ENCODE measurements at regions not wholly inside any gene's neighbourhood (a gene's known extent, or its start where the extent isn't known, plus 50 kb on each side); places are given as distances from the start of the nearest gene placed in this dataset.

- H4K20me1 ChIP-seq (ENCODE audit: insufficient read depth, low read length) = no peaks in the 10 kb centered on the region
- H3K23ac ChIP-seq (ENCODE audit: low read depth, low read length) = no peak overlapping the region
- ChIA-PET CTCF (no interaction called here), POLR2A (ENCODE audit: unreplicated experiment) (no interaction called here)
- H2AFZ ChIP-seq (replicated peaks; ENCODE audit: low read length, poor library complexity) = no peak overlapping the region
- no peak overlapping the region for H2BK15ac ChIP-seq (ENCODE audit: low read depth, low read length)
- no peak overlapping the region for H4K91ac ChIP-seq (ENCODE audit: insufficient read depth, low read depth, low read length)
- H4K5ac ChIP-seq (ENCODE audit: low read depth, low read length) = no peak overlapping the region
- WGBS, 2 experiments (ENCODE audit: extremely low coverage in 2 of 2, insufficient read length in 1 of 2) = 86% methylated on average over 1 of the region's 2 CpGs; no CpG with 5 or more reads in 1 of the 2 experiments
- H3K9ac ChIP-seq (ENCODE audit: low read depth, low read length) = no peak overlapping the region
- intact Hi-C loops (cut with micrococcal nuclease) (no loop called here), dilution Hi-C loops (cut with HindIII; ENCODE audit: low sequenced_read_pairs, unreplicated experiment) (no loop called here), in situ Hi-C loops (cut with MboI; ENCODE audit: low sequenced_read_pairs) (no loop called here)
- H3K9me1 ChIP-seq (ENCODE audit: insufficient read depth, low read length) = no peaks in the 10 kb centered on the region; the same call in 1 of the 2 replicates
- no peaks in the 10 kb centered on the region; the same call in 1 of the 2 replicates for H3K4me1 ChIP-seq (ENCODE audit: control insufficient read depth, insufficient read depth, low read length)
- H2BK120ac ChIP-seq (ENCODE audit: low read depth, low read length) = no peak overlapping the region
- DNase-seq = no peak
- H2BK20ac ChIP-seq (ENCODE audit: low read depth, low read length) = no peak overlapping the region
- H2AK5ac ChIP-seq (ENCODE audit: low read depth, low read length) = no peak overlapping the region
- H3K27ac ChIP-seq (ENCODE audit: insufficient read depth, low read length) = no peak overlapping the region
- H3K56ac ChIP-seq (ENCODE audit: extremely low read depth, insufficient read depth, low read length) = no peak overlapping the region
- no peak overlapping the region for H3K18ac ChIP-seq (ENCODE audit: low read depth, low read length)
- no peaks in the 10 kb centered on the region for H3K9me3 ChIP-seq (ENCODE audit: control insufficient read depth, insufficient read depth, low read length)
- H3K4me2 ChIP-seq (ENCODE audit: low read depth, low read length) = no peak overlapping the region
- ATAC-seq (ENCODE audit: low read depth) = no peak
- no peak overlapping the region for H3K4ac ChIP-seq (ENCODE audit: low read depth, low read length)
- H3K14ac ChIP-seq (replicated peaks; ENCODE audit: low read depth, low read length) = no peak overlapping the region
- no TSS peak for BruUV-seq (replicated peaks)
- TF ChIP-seq CEBPB (IDR thresholded peaks at IDR 0.05; ENCODE audit: low read depth, low read length) (no peak), FOS (IDR thresholded peaks at IDR 0.05; ENCODE audit: low read depth, low read length) (no peak), RFX5 (IDR thresholded peaks at IDR 0.05; ENCODE audit: low read depth, low read length) (no peak), MAFK (IDR thresholded peaks at IDR 0.05; ENCODE audit: low read depth, low read length) (no peak), SMC3 (IDR thresholded peaks at IDR 0.05; ENCODE audit: low read depth, low read length) (no peak), ELK1 (IDR thresholded peaks at IDR 0.05; ENCODE audit: borderline replicate concordance, low read depth, low read length) (no peak), MXI1 (IDR thresholded peaks at IDR 0.05; ENCODE audit: borderline replicate concordance, low read depth, low read length) (no peak)
- H2AK9ac ChIP-seq (replicated peaks; ENCODE audit: low read depth, low read length, poor library complexity) = no peak overlapping the region
- H4K8ac ChIP-seq (ENCODE audit: low read depth in 2 of 2, low read length in 2 of 2) = no peak overlapping the region
- no peaks in the 10 kb centered on the region; the same call in 1 of the 2 replicates for H3K27me3 ChIP-seq (ENCODE audit: control insufficient read depth, insufficient read depth, low read length)
- H3K79me1 ChIP-seq (ENCODE audit: low read depth in 1 of 2, low read length in 2 of 2) = no peaks in the 10 kb centered on the region
- H3K36me3 ChIP-seq (ENCODE audit: control insufficient read depth, insufficient read depth, low read length) = no peaks in the 10 kb centered on the region
- no peak overlapping the region for H3K4me3 ChIP-seq (ENCODE audit: insufficient read depth, low read depth, low read length)
- H2BK5ac ChIP-seq (ENCODE audit: low read depth, low read length, poor library complexity, severe bottlenecking) = no peak overlapping the region
These were observed 90.4 kb downstream of the ADAMTS1 start for GRCh38 chr21:26754853-26755252.
